ENCODE measurements at regions not wholly inside any gene's neighbourhood (a gene's known extent, or its start where the extent isn't known, plus 50 kb on each side); places are given as distances from the start of the nearest gene placed in this dataset.

DNA sequence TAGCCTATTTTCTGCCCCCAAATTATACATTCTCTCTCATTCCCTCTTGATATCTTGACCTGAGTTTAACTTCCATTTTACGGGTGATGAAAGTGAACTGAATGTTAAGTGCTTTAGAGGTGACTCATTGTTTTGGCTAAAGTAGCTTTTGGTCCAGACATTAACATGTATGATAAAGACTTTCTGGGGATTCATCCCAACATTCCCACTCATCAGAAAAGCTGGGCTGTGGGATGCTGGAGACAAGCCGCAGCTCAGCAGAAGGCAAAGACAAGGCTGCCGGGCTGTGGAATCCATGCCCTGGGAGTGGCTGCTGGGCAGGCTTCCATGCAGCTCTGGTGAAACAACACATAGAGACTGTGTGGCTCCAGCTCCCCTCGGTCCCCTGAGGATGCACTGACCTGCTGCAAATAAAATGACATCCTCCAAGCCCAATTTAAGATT is 89.9 kb upstream of the SYNDIG1 start:
- no peak for DNase-seq (ENCODE audit: low spot score)
- in situ Hi-C loops (cut with MboI; ENCODE audit: low pct_unique_long_range_greater_than_20kb, low sequenced_read_pairs, unreplicated experiment), result no loop called here
- no peak for TF ChIP-seq CTCF (IDR thresholded peaks at IDR 0.05; ENCODE audit: extremely low read depth, insufficient read depth, missing control alignments)

- DNase-seq (ENCODE audit: low spot score), result no peak
- in situ Hi-C loops (cut with MboI; ENCODE audit: low pct_unique_long_range_greater_than_20kb, low sequenced_read_pairs, unreplicated experiment), result no loop called here
- TF ChIP-seq CTCF (IDR thresholded peaks at IDR 0.05; ENCODE audit: extremely low read depth, insufficient read depth, missing control alignments), result no peak
These were observed 90.6 kb upstream of the SYNDIG1 start for GRCh38 chr20:24378661-24379483.

GRCh38 chr20:24376311-24377099 is 92.9 kb upstream of the SYNDIG1 start:
- DNase-seq (ENCODE audit: low spot score), result no peak
- no peak for TF ChIP-seq CTCF (IDR thresholded peaks at IDR 0.05; ENCODE audit: extremely low read depth, insufficient read depth, missing control alignments)
- in situ Hi-C loops (cut with MboI; ENCODE audit: low pct_unique_long_range_greater_than_20kb, low sequenced_read_pairs, unreplicated experiment), result no loop called here

DNA sequence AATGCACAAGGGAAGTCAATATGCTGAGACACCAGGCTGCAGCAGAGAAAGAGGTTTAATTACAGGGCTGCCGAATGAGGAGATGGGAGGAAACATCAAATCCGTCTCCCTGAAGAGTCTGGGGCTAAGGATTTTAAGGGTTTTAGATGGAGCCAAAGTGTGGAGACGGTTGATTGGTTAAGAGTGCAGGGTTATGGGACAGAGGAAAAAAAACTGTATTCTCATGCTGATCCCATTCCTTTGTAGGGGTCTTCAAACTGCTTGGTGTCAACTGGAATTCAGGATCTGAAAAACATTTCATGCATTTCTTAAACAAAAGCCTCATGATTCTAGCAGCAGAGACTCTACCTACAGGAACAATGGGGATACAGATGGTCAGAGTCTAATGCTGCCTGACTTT is 96.1 kb upstream of the SYNDIG1 start:
- in situ Hi-C loops (cut with MboI; ENCODE audit: low pct_unique_long_range_greater_than_20kb, low sequenced_read_pairs, unreplicated experiment), result loop anchor here (25.0 kb wide), 1 partner anchor 89 kb away; the partner anchor contains the start of gene SYNDIG1
- DNase-seq (ENCODE audit: low spot score), result no peak
- TF ChIP-seq CTCF (IDR thresholded peaks at IDR 0.05; ENCODE audit: extremely low read depth, insufficient read depth, missing control alignments), result no peak

- in situ Hi-C loops (cut with MboI; ENCODE audit: low pct_unique_long_range_greater_than_20kb, low sequenced_read_pairs, unreplicated experiment), result loop anchor here (25.0 kb wide), 1 partner anchor 91 kb away; the partner anchor contains the start of gene SYNDIG1
- DNase-seq (ENCODE audit: low spot score), result no peak
- TF ChIP-seq CTCF (IDR thresholded peaks at IDR 0.05; ENCODE audit: extremely low read depth, insufficient read depth, missing control alignments), result no peak
These were observed 98.3 kb upstream of the SYNDIG1 start for GRCh38 chr20:24370911-24371695.

GRCh38 chr20:24370249-24370648 is 99.2 kb upstream of the SYNDIG1 start:
- in situ Hi-C loops (cut with MboI; ENCODE audit: low pct_unique_long_range_greater_than_20kb, low sequenced_read_pairs, unreplicated experiment), result loop anchor here (25.0 kb wide), 1 partner anchor 92 kb away; the partner anchor contains the start of gene SYNDIG1
- DNase-seq (ENCODE audit: low spot score), result no peak
- no peak for TF ChIP-seq CTCF (IDR thresholded peaks at IDR 0.05; ENCODE audit: extremely low read depth, insufficient read depth, missing control alignments)

Data from GM13977 (cell line).